BLaER1 treated with 17β-estradiol and CSF1 and Interleukin-3, amounts not matched to agents 10 nM and 100 nM (cell line): ENCODE measurements at regions not wholly inside any gene's neighbourhood (a gene's known extent, or its start where the extent isn't known, plus 50 kb on each side); places are given as distances from the start of the nearest gene placed in this dataset.

Source experiments
- H3K27ac ChIP-seq, 11 experiments: shearing (Covaris generic); formaldehyde crosslinking; 2 replicates each; pipeline ENCODE4 v1.8.1; 2022
- H3K27me3 ChIP-seq, 11 experiments: shearing (Covaris generic); formaldehyde crosslinking; 2 replicates each; pipeline ENCODE4 v1.8.1; 2022
- H3K36me3 ChIP-seq, 11 experiments: shearing (Covaris generic); formaldehyde crosslinking; 2 replicates each; pipeline ENCODE4 v1.8.1; 2022
- H3K4me1 ChIP-seq, 10 experiments: shearing (Covaris generic); formaldehyde crosslinking; 2 replicates each; pipeline ENCODE4 v1.8.1; 2022
- H3K4me2 ChIP-seq, 11 experiments: shearing (Covaris generic); formaldehyde crosslinking; 2 replicates each; pipeline ENCODE4 v1.8.1; 2022
- H3K4me3 ChIP-seq, 10 experiments: shearing (Covaris generic); formaldehyde crosslinking; 2 replicates each; pipeline ENCODE4 v1.8.1; 2022
- H3K9ac ChIP-seq, 11 experiments: shearing (Covaris generic); formaldehyde crosslinking; 2 replicates each; pipeline ENCODE4 v1.8.1; 2022
- H3K9me3 ChIP-seq, 11 experiments: shearing (Covaris generic); formaldehyde crosslinking; replicated peaks in 1 of 11; 2 replicates each; pipeline ENCODE4 v1.8.1; 2022
- H4K20me1 ChIP-seq, 11 experiments: shearing (Covaris generic); formaldehyde crosslinking; 2 replicates each; pipeline ENCODE4 v1.8.1; 2022
- Cebpa-rat ChIP-seq, 11 experiments: shearing (Covaris generic); IDR thresholded peaks; 2 replicates each; pipeline ENCODE4 v1.8.1; 2022

DNA sequence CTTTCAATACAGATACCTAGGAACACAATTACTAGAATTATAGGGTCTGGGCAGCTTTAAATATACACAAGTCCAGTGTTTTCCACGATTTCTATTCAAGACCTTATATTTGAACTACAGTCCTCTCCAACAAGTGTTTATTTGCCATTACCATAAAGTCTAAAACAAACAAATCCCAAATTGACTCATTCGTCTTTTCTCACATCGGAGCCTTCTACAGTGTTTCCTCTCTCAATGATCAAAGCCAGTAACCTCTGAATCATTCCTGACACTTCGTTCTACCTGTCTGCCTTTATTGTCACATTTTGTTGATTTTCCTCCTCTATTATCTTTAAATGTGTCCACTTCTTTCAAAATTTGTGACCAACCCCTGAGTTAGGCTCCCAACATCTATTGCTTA lies 1356.5 kb upstream of the SLC10A2 start:
- Histone ChIP-seq H3K4me3 (no peak overlapping the region), H3K27me3 (no peaks in the 10 kb centered on the region), H3K36me3 (no peaks in the 10 kb centered on the region), H3K9me3 (0 out of 22 replicates have a peak, but pooled peaks cover 0 to 5% (median 0%) of the 10 kb centered on the region in 11 experiments), H4K20me1 (no peaks in the 10 kb centered on the region), H3K4me2 (no peak overlapping the region), H3K4me1 (no peaks in the 10 kb centered on the region), H3K27ac (no peak overlapping the region), H3K9ac (no peak overlapping the region)
- no peak for TF ChIP-seq Cebpa-rat (IDR thresholded peaks at IDR 0.05)

DNA sequence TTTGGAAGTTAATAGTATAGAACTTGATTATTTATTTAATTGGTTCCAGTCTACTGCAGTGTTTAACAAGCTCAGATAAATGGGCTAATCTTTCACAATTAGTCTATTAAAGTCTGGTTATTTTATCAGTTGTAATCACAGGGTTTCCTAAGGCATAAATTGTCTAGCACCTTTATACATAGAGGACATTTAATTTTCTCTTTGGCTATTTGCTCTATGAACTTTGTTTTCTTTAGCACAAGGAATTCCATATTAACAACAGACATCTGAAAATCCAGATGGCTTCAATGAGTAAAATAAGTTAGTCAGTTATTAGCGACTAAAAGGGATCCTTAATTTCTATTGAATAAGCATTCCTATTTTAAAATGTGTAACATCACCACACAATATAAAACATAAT lies 1350.8 kb upstream of the SLC10A2 start:
- H3K4me3 ChIP-seq: no peak overlapping the region
- no peaks in the 10 kb centered on the region for H4K20me1 ChIP-seq
- H3K9ac ChIP-seq: no peak overlapping the region
- no peaks in the 10 kb centered on the region for H3K36me3 ChIP-seq
- no peak overlapping the region for H3K27ac ChIP-seq
- TF ChIP-seq Cebpa-rat (IDR thresholded peaks at IDR 0.05): no peak
- no peaks in the 10 kb centered on the region for H3K27me3 ChIP-seq
- no peaks in the 10 kb centered on the region for H3K4me1 ChIP-seq
- H3K4me2 ChIP-seq: no peak overlapping the region
- H3K9me3 ChIP-seq: no peaks in the 10 kb centered on the region

DNA sequence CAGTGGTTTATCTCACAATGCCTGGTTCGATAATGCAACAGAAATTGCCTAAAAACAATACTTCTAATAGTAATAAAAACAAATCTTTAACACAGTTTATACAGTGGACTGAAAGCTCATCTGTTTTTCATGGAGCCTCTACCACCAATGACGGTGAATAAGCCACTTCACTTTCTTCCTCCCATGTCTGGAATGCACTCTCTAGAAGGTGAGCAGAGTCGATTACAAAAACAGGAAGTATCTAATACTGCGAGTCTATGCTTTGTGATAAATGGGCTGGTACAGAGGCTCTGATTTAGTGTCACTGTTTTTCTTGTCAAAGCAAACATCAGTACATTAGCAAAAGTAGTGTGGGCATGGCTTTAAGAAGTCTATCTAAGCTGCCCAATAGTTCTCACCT lies 1348.6 kb upstream of the SLC10A2 start:
- no peaks in the 10 kb centered on the region for H4K20me1 ChIP-seq
- H3K9ac ChIP-seq: no peak overlapping the region
- no peak overlapping the region for H3K27ac ChIP-seq
- H3K27me3 ChIP-seq: no peaks in the 10 kb centered on the region
- no peak overlapping the region for H3K4me3 ChIP-seq
- H3K4me2 ChIP-seq: no peak overlapping the region
- TF ChIP-seq Cebpa-rat (IDR thresholded peaks at IDR 0.05): no peak
- no peaks in the 10 kb centered on the region for H3K36me3 ChIP-seq
- H3K4me1 ChIP-seq: no peaks in the 10 kb centered on the region
- no peaks in the 10 kb centered on the region for H3K9me3 ChIP-seq

DNA sequence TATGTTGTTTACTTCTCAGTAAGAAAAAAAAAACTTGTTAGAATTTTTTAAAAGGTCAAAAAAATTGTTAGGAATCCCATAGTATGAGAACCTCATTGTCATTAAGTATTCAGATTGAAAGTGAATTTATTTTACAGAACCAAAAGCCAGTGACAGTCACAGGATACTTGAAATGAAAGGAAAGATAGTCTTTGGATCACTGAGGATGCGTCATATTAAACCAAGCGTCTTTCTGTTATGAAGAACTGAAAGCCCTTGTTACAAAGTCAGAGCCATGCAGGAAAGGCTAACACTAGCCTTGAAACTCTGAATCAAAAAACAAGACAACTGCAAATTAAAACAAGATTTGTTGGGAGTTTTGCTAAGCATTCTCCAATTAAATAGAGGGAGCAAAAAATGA lies 1348.0 kb upstream of the SLC10A2 start:
- no peak overlapping the region for H3K27ac ChIP-seq
- no peak overlapping the region for H3K4me3 ChIP-seq
- no peaks in the 10 kb centered on the region for H3K4me1 ChIP-seq
- no peaks in the 10 kb centered on the region for H3K9me3 ChIP-seq
- H3K4me2 ChIP-seq: no peak overlapping the region
- H3K9ac ChIP-seq: no peak overlapping the region
- H3K36me3 ChIP-seq: no peaks in the 10 kb centered on the region
- TF ChIP-seq Cebpa-rat (IDR thresholded peaks at IDR 0.05): no peak
- H4K20me1 ChIP-seq: no peaks in the 10 kb centered on the region
- H3K27me3 ChIP-seq: no peaks in the 10 kb centered on the region

DNA sequence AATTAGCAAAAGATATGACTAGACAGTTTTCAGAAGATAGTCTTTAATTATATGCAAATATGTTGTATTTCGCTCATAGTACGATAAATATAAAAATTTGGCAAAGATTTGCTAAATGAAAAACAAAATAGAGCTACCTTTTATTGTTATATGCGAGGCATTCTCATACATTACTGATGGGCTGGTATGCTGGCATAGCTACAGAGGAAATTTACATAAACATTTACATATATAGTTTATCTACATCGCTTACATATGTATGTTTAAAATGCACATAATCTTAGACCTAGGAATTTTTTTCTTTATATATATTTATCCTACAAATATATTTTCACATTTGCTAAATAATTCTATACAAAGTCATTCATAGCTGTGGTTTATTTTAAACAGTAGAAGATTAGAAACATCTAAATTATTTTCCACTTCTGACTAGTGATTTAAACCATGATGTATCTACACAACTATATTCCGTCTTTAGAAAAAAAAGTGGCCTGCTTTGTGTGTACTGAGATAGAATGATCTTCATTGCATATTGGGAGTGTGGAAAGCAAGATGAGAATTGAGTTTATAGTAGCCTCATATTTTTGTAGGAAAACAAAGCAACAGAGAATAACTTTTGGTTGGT lies 1345.0 kb upstream of the SLC10A2 start:
- no peak overlapping the region for H3K27ac ChIP-seq
- H3K4me3 ChIP-seq: no peak overlapping the region
- H4K20me1 ChIP-seq: no peaks in the 10 kb centered on the region
- no peaks in the 10 kb centered on the region for H3K4me1 ChIP-seq
- H3K9ac ChIP-seq: no peak overlapping the region
- H3K27me3 ChIP-seq: no peaks in the 10 kb centered on the region
- H3K9me3 ChIP-seq: no peaks in the 10 kb centered on the region
- TF ChIP-seq Cebpa-rat (IDR thresholded peaks at IDR 0.05): no peak
- H3K36me3 ChIP-seq: no peaks in the 10 kb centered on the region
- H3K4me2 ChIP-seq: no peak overlapping the region

DNA sequence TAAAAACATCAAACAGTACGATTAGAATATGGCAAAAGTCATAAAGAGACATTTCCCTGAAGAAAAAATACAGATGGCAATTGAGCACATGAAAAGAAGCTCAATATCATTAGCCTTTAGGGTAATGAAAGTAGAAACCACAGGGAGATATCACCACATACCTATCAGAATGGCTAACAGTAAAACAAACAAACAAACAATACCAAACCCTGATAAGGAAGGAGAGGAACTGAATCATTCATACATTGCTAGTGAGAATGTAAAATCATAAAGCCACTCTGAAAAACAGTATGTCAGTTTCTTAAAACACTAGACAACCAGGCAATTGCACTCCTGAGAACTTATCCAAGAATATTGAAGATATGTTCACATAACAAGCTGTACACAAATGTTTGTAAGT lies 1342.5 kb upstream of the SLC10A2 start:
- no peak overlapping the region for H3K27ac ChIP-seq
- H3K27me3 ChIP-seq: no peaks in the 10 kb centered on the region
- H4K20me1 ChIP-seq: no peaks in the 10 kb centered on the region
- H3K4me3 ChIP-seq: no peak overlapping the region
- TF ChIP-seq Cebpa-rat (IDR thresholded peaks at IDR 0.05): no peak
- H3K36me3 ChIP-seq: no peaks in the 10 kb centered on the region
- H3K9ac ChIP-seq: no peak overlapping the region
- no peaks in the 10 kb centered on the region for H3K9me3 ChIP-seq
- no peaks in the 10 kb centered on the region for H3K4me1 ChIP-seq
- H3K4me2 ChIP-seq: no peak overlapping the region

DNA sequence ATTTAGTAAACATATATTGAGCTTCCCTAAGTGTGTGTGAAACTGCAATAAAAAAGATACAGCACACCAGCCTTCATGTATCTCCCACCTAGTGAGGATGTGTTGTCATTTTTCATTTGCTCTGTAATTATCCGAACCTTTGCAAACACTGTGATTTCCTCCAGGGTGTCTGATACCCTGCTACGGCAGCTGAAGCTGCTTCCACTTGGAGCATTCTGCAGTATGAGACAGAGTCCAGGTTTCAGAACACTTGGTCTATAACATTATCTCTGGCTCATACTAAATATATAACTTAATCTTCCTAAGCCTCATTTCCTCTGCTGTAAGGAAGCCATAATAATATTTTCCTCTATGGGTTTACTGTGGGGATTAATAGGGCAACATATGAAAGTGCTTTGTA lies 1338.1 kb upstream of the SLC10A2 start:
- H3K4me2 ChIP-seq: no peak overlapping the region
- H3K9ac ChIP-seq: no peak overlapping the region
- H3K36me3 ChIP-seq: no peaks in the 10 kb centered on the region
- H3K27ac ChIP-seq: no peak overlapping the region
- H3K4me3 ChIP-seq: no peak overlapping the region
- no peaks in the 10 kb centered on the region for H3K27me3 ChIP-seq
- no peaks in the 10 kb centered on the region for H3K9me3 ChIP-seq
- no peaks in the 10 kb centered on the region for H4K20me1 ChIP-seq
- H3K4me1 ChIP-seq: no peaks in the 10 kb centered on the region
- TF ChIP-seq Cebpa-rat (IDR thresholded peaks at IDR 0.05): no peak

DNA sequence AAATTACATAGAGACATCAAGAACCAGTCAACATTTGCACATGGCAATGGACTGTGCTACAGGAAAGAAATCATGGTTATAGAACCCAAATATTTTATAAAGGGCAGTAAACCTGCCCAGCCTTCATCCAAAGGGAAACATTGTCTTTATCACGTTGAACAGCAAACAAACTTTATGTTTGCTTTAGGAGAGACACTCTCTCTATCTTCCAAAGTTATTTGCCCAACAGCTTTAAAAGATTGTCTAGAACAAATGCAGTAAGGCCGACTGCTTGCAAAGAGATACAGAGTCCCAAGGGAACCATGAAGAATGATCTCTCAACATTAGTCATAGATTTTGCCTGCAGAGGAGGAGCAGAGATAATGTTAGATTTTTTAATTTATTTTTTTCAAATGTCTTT lies 1323.5 kb upstream of the SLC10A2 start:
- Histone ChIP-seq H3K27me3 (no peaks in the 10 kb centered on the region), H3K4me2 (no peak overlapping the region), H3K27ac (no peak overlapping the region), H3K4me1 (no peaks in the 10 kb centered on the region), H3K9ac (no peak overlapping the region), H3K4me3 (no peak overlapping the region), H3K9me3 (peaks cover 5 to 9% (median 6%) of the 10 kb centered on the region in 11 experiments; a peak in 13 of 22 replicates), H3K36me3 (no peaks in the 10 kb centered on the region), H4K20me1 (no peaks in the 10 kb centered on the region)
- TF ChIP-seq Cebpa-rat (IDR thresholded peaks at IDR 0.05): no peak

DNA sequence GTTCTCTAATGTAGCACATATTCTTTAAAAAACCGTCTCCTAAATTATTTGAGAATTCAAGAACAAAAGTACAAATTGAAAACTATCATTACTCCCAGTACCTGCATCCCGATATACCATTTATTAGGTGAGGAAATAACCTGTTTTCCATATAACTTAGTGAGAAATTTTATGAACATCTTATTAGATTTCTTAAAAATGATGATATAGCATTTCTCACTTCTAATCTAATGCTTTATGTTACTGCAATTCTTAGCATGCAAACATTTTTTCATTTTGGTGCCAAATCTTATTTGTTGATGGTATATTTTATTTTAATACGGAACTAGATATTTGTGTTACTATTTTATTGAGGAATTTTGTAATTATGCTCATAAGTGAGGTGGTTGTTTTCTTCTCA lies 1321.3 kb upstream of the SLC10A2 start:
- H3K4me3 ChIP-seq: no peak overlapping the region
- no peaks in the 10 kb centered on the region for H4K20me1 ChIP-seq
- no peak for TF ChIP-seq Cebpa-rat (IDR thresholded peaks at IDR 0.05)
- H3K9me3 ChIP-seq: peaks cover 5 to 9% (median 6%) of the 10 kb centered on the region in 11 experiments; a peak in 13 of 22 replicates
- no peaks in the 10 kb centered on the region for H3K27me3 ChIP-seq
- no peaks in the 10 kb centered on the region for H3K36me3 ChIP-seq
- no peak overlapping the region for H3K4me2 ChIP-seq
- H3K4me1 ChIP-seq: no peaks in the 10 kb centered on the region
- H3K27ac ChIP-seq: no peak overlapping the region
- no peak overlapping the region for H3K9ac ChIP-seq

DNA sequence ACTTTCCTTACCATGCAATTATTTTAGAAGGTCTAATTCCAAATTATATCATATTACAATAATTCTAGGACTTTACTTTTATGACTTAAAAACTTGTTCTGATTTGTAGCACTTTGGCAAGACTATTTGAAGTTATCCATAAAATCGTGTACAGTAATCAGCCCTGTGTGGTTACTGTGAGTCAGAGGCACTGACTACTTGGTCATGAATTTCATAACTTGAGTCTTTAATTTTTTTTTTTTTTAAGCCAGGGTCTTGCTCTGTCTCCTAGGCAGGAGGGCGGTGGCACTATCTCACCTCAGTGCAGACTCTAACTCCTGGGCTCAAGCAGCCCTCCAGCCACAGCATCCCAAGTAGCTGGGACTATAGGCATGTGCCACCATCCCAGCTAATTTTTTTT lies 1319.2 kb upstream of the SLC10A2 start:
- Histone ChIP-seq H3K9me3 (peaks cover 5 to 9% (median 6%) of the 10 kb centered on the region in 11 experiments; a peak in 13 of 22 replicates), H3K9ac (no peak overlapping the region), H3K36me3 (no peaks in the 10 kb centered on the region), H3K4me1 (no peaks in the 10 kb centered on the region), H3K27me3 (no peaks in the 10 kb centered on the region), H3K4me3 (no peak overlapping the region), H4K20me1 (no peaks in the 10 kb centered on the region), H3K4me2 (no peak overlapping the region), H3K27ac (no peak overlapping the region)
- TF ChIP-seq Cebpa-rat (IDR thresholded peaks at IDR 0.05): no peak
